HEK293T (cell line): ENCODE measurements at regions not wholly inside any gene's neighbourhood (a gene's known extent, or its start where the extent isn't known, plus 50 kb on each side); places are given as distances from the start of the nearest gene placed in this dataset.
"Not testable (repeated sequence)": the region's sequence is repeated elsewhere in the genome, so short reads cannot be mapped to it uniquely, and the experiment has no call there.

Source experiments
- CTCF ChIA-PET: fragments of 350-600 bp; formaldehyde crosslinking; extraction: SDS; loops from one replicate; lab custom pipeline; 2021; ENCODE audit warnings: antibody characterized with exemption, inconsistent platforms; lab: Yijun Ruan, JAX
- POLR2A ChIA-PET: fragments of 350-600 bp; formaldehyde crosslinking; extraction: SDS; loops from one replicate; lab custom pipeline; 2020; ENCODE audit warnings: antibody characterized with exemption, inconsistent platforms; lab: Yijun Ruan, JAX
- DNase-seq: peaks from one replicate; pipeline ENCODE4 v3.0.0; 2012; ENCODE audit warnings: mixed read lengths; ENCODE audit errors: extremely low spot score
- ARNT ChIP-seq: fragments of 450-650 bp; IDR thresholded peaks from 2 replicates; pipeline ENCODE4 v1.6.1; 2017; ENCODE audit warnings: mild to moderate bottlenecking
- BHLHE40 ChIP-seq: fragments of 450-650 bp; IDR thresholded peaks from 2 replicates; pipeline ENCODE4 v1.6.1; 2016; ENCODE audit warnings: mild to moderate bottlenecking, moderate library complexity, borderline replicate concordance
- CTBP1 ChIP-seq: fragments of 450-650 bp; IDR thresholded peaks from 2 replicates; pipeline ENCODE4 v1.6.1; 2016; ENCODE audit warnings: borderline replicate concordance
- ELF4 ChIP-seq: fragments of 450-650 bp; IDR thresholded peaks from 2 replicates; pipeline ENCODE4 v1.6.1; 2017; ENCODE audit warnings: antibody characterized with exemption
- FOXA1 ChIP-seq: fragments of 450-650 bp; IDR thresholded peaks from 2 replicates; pipeline ENCODE4 v1.6.1; 2016; ENCODE audit warnings: mild to moderate bottlenecking
- FOXK2 ChIP-seq: fragments of 450-650 bp; IDR thresholded peaks from 2 replicates; pipeline ENCODE4 v1.6.1; 2016; ENCODE audit warnings: mild to moderate bottlenecking
- FOXM1 ChIP-seq: fragments of 450-650 bp; IDR thresholded peaks from 2 replicates; pipeline ENCODE4 v1.6.1; 2017; ENCODE audit warnings: mild to moderate bottlenecking, borderline replicate concordance
- HDGF ChIP-seq: fragments of 450-650 bp; IDR thresholded peaks from 2 replicates; pipeline ENCODE4 v1.6.1; 2017; ENCODE audit warnings: antibody characterized with exemption, borderline replicate concordance
- L3MBTL2 ChIP-seq: fragments of 450-650 bp; conservative IDR thresholded peaks from 2 replicates; pipeline ENCODE4 v1.6.1; 2016; ENCODE audit warnings: mild to moderate bottlenecking
- LEF1 ChIP-seq: fragments of 450-650 bp; IDR thresholded peaks from 2 replicates; pipeline ENCODE4 v1.6.1; 2017; ENCODE audit warnings: mild to moderate bottlenecking, borderline replicate concordance
- NFRKB ChIP-seq: fragments of 450-650 bp; IDR thresholded peaks from 2 replicates; pipeline ENCODE4 v1.6.1; 2016; ENCODE audit warnings: mild to moderate bottlenecking, moderate library complexity
- SP1 ChIP-seq: fragments of 450-650 bp; IDR thresholded peaks from 2 replicates; pipeline ENCODE4 v1.6.1; 2017
- SUZ12 ChIP-seq: fragments of 450-650 bp; IDR thresholded peaks from 2 replicates; pipeline ENCODE4 v1.6.1; 2016; ENCODE audit warnings: mild to moderate bottlenecking
- TARDBP ChIP-seq: fragments of 450-650 bp; IDR thresholded peaks from 2 replicates; pipeline ENCODE4 v1.6.1; 2016
- ZNF384 ChIP-seq: fragments of 450-650 bp; IDR thresholded peaks from 2 replicates; pipeline ENCODE4 v1.6.1; 2016
- TF ChIP-seq, protein P1 (sequence below): fragments of 450-650 bp; IDR thresholded peaks from 2 replicates; pipeline ENCODE4 v1.6.1; 2016

DNA sequence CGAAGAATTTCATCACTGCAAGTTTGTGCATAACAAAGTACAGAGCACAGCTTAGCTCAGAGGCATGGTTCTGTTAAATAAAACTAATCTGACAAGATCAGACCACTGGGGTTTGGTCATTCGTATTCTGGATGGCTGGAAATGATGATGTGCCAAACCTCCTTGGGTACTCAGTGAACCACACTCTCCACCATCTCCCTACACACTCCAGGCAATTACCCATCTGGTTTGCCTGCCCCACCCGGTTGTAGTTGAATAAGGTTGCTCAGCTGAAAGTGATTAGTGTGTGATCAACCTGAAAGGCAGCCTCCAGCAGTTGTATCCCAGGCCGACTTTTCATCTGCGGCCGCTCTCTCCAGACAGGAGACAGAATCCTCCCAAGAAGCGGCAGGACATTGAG, 371.4 kb downstream of the TLE1 start:
- TF ChIP-seq FOXM1: no peak
- TF ChIP-seq ELF4: no peak
- no peak for TF ChIP-seq SP1
- TF ChIP-seq LEF1: no peak
- no peak for TF ChIP-seq CTBP1
- no peak for TF ChIP-seq ARNT
- TF ChIP-seq NFRKB: no peak
- no peak for TF ChIP-seq HDGF
- TF ChIP-seq, protein P1, sequence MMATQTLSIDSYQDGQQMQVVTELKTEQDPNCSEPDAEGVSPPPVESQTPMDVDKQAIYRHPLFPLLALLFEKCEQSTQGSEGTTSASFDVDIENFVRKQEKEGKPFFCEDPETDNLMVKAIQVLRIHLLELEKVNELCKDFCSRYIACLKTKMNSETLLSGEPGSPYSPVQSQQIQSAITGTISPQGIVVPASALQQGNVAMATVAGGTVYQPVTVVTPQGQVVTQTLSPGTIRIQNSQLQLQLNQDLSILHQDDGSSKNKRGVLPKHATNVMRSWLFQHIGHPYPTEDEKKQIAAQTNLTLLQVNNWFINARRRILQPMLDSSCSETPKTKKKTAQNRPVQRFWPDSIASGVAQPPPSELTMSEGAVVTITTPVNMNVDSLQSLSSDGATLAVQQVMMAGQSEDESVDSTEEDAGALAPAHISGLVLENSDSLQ: no peak
- no peak for TF ChIP-seq SUZ12
- no peak for TF ChIP-seq FOXK2
- TF ChIP-seq BHLHE40: no peak
- no peak for TF ChIP-seq ZNF384
- TF ChIP-seq L3MBTL2: no peak
- no peak for TF ChIP-seq FOXA1
- TF ChIP-seq TARDBP: no peak
- ChIA-PET POLR2A (interaction anchor here (0.7 kb wide), 1 partner anchor 9 kb away, joined by 3 read pairs; no protein-coding TSS in a partner anchor), CTCF (interaction anchor here (0.6 kb wide), 1 partner anchor 138 kb away, joined by 3 read pairs; no protein-coding TSS in a partner anchor)
- no peak for DNase-seq

DNA sequence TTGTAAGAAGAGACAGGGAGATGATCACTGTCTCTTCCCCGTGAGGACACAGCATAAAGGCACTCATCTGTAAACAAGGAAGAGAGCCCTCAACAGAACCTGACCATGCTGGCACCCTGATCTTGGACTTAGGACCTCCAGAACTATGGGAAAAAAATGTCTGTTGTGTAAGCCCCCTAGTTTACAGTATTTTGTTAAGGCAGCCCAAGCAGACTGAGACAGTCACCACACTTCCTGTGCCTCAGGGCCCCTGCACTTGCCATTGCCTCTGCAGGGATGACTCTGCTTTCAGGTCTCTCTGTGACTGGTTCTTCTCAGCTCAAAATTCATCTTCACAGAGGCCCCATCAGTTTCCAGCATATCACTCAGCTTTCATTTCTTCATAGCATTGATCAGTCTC, 372.1 kb downstream of the TLE1 start:
- POLR2A ChIA-PET: interaction anchor here (0.7 kb wide), 1 partner anchor 10 kb away, joined by 3 read pairs; no protein-coding TSS in a partner anchor

DNA sequence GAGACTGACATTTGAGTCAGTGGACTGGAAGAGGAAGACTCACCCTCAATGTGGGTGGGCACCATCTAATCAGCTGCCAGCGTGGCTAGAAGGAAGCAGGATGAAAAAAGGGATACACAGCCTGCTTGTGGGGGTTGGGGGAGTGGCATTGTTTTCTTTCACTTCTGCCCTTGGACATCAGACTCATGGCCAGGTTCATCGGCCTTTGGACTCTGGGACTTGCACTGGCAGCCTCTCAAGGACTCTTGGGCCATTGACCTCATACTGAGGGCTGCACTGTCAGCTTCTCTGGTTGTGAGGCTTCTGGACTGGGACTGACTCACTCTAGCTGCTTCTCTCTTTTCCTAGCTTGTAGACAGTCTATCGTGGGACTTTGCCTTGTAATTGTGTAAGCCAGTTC, 374.9 kb downstream of the TLE1 start:
- ChIA-PET CTCF (no interaction called here), POLR2A (no interaction called here)
- TF ChIP-seq CTBP1 (no peak), ZNF384 (no peak), NFRKB (no peak), LEF1 (no peak), SUZ12 (no peak), FOXK2 (no peak), ARNT (no peak), FOXA1 (no peak), ELF4 (no peak), FOXM1 (no peak), BHLHE40 (no peak), SP1 (no peak), TARDBP (no peak), L3MBTL2 (no peak)
- TF ChIP-seq, protein P1: no peak
- DNase-seq: no peak

More for the DNA sequence above, 372.1 kb downstream of the TLE1 start:
- CTCF ChIA-PET: no interaction called here
- TF ChIP-seq NFRKB (no peak), SP1 (no peak), LEF1 (no peak), FOXA1 (no peak)
- DNase-seq: no peak

DNA sequence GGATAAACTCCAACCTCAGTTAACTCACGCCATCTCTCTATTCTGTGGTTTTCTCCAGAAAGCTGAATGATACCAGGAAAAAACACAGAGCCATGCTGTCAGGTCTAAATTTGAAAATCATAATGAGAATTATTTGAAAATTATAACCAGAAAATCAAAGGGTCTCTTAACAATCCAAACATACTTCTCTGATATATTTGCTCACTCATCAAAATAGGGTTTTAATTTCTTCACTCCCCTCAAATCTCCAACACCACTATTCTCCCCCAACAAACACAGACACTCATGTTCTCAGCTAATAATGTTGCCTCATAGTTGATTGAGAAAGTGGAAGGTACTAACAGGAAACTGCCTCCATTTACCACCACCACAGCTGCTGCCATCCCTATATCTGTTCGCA, 375.5 kb downstream of the TLE1 start:
- POLR2A ChIA-PET: no interaction called here
- CTCF ChIA-PET: no interaction called here

DNA sequence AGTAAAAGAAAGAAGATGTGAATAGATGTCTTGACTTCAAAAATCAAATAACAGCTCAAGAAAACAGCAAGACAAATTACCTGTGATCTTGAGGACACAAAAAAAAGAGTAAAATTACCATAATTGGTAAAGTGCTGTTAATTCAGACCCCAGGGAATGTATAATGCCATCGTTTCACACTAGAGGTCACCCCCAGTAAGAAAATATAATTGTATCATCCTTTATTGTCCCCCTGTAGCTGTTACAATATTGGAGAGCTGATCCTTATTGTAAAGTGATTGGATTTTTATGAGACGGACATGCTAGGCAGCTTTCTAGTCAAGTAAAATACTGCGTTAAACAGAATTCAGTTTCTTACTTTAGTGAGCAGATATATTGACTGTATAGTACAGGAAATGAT, 377.0 kb downstream of the TLE1 start:
- no peak for DNase-seq
- POLR2A ChIA-PET: no interaction called here
- CTCF ChIA-PET: no interaction called here
- TF ChIP-seq HDGF (no peak), CTBP1 (no peak), L3MBTL2 (no peak), FOXM1 (no peak), LEF1 (no peak), ELF4 (no peak), SP1 (no peak), BHLHE40 (no peak), FOXA1 (no peak), FOXK2 (no peak), SUZ12 (no peak), TARDBP (no peak), ZNF384 (no peak)
- TF ChIP-seq, protein P1: no peak

More for the DNA sequence above, 375.5 kb downstream of the TLE1 start:
- no peak for TF ChIP-seq SP1
- TF ChIP-seq CTBP1: no peak
- TF ChIP-seq HDGF: no peak
- no peak for DNase-seq

DNA sequence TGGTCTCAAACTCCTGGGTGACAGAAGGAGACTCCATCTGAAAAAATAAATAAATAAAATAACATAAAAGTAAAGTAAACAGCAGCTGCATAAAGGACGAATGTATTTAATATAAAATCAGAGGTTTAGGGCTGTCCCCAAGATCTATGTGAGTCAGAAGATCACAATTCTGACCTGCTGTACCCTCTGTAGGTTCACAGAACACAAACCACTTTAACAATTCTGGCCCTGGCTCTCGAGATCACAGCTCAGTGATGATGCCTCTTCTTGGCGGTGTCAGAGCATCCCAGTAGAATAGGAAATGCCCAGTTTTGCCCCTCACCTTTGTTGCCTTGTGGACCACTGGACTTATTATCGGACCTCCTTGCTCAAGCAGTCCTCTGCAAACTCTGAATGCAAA, 380.9 kb downstream of the TLE1 start:
- DNase-seq: no peak
- CTCF ChIA-PET: no interaction called here
- POLR2A ChIA-PET: no interaction called here
- TF ChIP-seq TARDBP (no peak), ZNF384 (no peak), FOXK2 (no peak), LEF1 (no peak), BHLHE40 (no peak), NFRKB (no peak), ELF4 (no peak), L3MBTL2 (no peak), SUZ12 (no peak), FOXM1 (no peak), CTBP1 (no peak)

DNA sequence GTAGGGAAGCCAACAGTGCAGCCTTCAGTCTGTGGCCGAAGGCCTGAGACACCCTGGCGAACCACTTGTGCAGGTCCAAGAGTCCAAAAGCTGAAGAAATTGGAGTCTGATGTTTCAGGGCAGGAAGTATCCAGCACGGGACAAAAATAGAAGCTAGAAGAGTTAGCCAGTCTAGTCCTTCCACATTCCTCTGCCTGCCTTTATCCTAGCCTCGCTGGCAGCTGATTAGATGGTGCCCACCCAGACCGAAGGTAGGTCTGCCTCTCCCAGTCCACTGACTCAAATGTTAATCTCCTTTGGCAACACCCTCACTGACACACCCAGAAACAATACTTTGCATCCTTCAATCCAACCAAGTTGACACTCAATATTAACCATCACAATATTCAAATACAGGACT, 381.6 kb downstream of the TLE1 start:
- DNase-seq, POLR2A ChIA-PET, CTCF ChIA-PET: not testable (repeated sequence)
